ENCODE measurements at regions not wholly inside any gene's neighbourhood (a gene's known extent, or its start where the extent isn't known, plus 50 kb on each side); places are given as distances from the start of the nearest gene placed in this dataset.

- TF ChIP-seq CTCF (optimal IDR thresholded peaks at IDR 0.05 in 1 of 3, IDR thresholded peaks at IDR 0.05 in 1 of 3, conservative IDR thresholded peaks at IDR 0.05 in 1 of 3; ENCODE audit: extremely low read depth in 1 of 3, insufficient read depth in 2 of 3, low read length in 3 of 3) (no peak), EZH2 (IDR thresholded peaks at IDR 0.05; ENCODE audit: low read length) (no peak)
Observed at GRCh38 chr10:130567436-130567835, 431.2 kb downstream of the GLRX3 start.
